ENCODE measurements at regions not wholly inside any gene's neighbourhood (a gene's known extent, or its start where the extent isn't known, plus 50 kb on each side); places are given as distances from the start of the nearest gene placed in this dataset.

- no peak for DNase-seq
Measured at GRCh38 chr20:61045091-61045490, 207.0 kb upstream of the CDH4 start.

DNA sequence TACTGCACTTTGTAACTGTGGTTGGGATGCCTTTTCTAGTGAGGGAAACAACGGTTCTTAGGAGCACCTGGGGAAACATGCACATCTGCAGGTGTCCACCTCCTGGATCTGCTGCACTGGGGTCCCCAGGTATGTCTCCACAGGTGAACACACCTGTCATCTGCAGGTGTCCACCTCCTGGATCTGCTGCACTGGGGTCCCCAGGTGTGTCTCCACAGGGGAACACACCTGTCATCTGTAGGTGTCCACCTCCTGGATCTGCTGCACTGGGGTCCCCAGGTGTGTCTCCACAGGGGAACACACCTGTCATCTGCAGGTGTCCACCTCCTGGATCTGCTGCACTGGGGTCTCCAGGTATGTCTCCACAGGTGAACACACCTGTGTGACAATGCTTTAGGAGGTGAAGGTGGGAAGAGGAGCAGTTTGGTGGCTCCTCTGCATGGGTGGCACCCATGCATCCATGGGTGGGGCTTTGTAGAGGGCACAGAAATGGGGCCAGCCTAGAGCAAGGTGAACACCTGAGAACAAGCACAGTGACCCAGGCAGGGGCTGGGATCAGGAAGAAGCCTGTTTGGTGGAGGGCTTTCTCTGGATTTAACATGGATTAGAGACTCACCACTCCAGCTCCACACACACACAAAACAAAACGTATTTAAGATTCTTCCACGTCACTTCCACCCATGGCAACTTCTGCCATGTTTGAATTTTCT is 206.0 kb upstream of the CDH4 start:
- DNase-seq = no peak

- no peak for DNase-seq
Measured at GRCh38 chr20:61046721-61047351, 205.2 kb upstream of the CDH4 start.

DNA sequence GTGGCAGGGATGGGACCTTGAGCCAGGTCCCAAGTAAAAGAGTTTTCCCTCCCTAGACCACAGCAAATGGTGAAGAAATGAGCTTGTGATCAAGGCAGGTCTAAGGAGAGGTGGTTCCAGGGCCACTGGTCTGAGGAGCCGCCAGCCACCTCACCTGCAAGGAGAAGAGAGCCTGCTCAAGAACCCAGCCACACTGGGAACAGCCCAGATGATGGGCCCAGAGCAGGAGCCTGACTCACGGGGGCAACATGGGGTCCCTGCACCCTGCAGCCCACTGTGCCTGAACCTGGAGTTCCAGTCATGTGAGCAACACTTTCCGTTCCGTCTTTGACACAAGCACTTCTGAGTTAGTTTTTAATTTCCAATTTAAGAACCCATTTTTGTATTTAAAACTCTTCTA is 204.5 kb upstream of the CDH4 start:
- DNase-seq = no peak

DNA sequence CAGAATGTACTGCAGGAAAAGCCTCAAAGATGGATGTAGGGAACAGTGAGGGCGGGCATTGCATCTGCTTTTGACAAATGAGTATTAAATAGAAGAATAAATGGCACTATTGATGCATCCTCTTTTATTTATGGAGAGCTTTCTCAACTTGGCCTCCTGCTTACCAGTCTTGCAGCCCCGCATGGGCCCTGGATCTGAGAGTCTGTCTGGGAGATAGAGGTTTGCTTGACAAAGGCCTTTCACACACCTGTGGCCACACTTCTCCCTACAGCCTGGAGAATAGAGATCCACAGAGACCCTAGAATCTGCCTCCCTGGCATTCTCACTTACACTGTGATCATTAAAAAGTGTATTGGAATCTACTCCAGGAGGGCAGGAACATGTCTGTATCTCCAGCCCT is 203.8 kb upstream of the CDH4 start:
- no peak for DNase-seq

DNA sequence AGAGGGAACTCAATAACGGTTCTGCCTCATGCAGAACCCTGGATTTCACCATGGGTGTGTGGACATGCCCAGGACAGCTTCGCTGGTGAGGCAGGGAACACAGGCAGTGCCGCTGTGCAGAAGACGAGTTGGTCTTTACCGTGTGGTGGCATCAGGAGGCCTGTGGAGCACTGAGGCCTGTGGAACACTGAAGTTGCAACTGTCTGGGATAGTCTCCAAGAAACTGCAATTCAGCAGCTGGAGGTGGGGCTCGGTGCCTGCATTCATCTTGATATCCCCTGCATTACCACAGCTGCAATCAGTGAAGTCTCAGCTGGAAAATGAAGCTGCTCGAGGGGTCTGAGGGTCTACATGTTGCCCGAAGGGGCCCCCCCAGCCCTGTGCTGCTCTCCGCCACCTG is 202.4 kb upstream of the CDH4 start:
- no peak for DNase-seq

GRCh38 chr20:61050336-61050890 is 201.6 kb upstream of the CDH4 start:
- DNase-seq = no peak

GRCh38 chr20:61052195-61052750 is 199.8 kb upstream of the CDH4 start:
- DNase-seq = no peak

- no peak for DNase-seq
Measured at GRCh38 chr20:61052776-61053442, 199.2 kb upstream of the CDH4 start.

DNA sequence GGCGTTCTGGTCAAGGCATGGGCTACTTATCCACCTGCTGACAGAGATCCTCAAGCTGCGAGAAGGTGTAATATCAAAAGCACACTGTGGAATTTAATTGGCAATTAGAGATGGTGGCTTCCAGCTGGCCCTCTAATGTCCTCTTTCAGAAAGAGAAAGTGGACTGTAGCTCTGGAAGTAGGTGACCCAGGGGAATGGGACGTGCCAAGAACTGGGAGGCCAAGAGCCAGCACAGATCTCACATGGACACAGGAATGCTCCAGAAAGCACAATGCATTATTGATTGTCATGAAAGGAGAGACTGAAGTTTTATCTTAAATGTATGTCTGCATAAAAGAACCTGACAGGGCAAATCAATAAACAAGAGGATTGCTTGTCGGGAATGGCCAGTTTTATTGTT is 198.6 kb upstream of the CDH4 start:
- DNase-seq = no peak

DNA sequence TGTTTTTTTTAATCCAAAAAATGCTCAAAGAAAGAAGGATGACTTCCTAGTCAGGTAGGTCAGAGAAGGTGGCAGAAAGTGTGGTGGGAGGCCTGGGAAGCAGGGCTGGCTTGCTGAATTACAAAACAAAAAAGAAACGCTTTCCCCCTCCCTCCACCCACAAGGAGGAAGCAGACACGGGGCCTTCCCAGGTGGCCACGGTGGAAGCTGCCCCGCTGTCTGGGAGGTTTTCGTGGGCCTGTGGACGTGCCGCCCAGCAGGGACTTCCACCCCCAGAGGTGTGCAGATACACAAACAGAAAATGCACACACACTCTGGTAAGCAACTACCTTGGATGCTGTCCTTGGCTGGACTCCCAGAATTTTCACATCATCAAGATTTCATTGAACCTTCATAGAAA is 198.2 kb upstream of the CDH4 start:
- DNase-seq = no peak

GRCh38 chr20:61054411-61054810 is 197.7 kb upstream of the CDH4 start:
- no peak for DNase-seq

GRCh38 chr20:61055180-61056010 is 196.7 kb upstream of the CDH4 start:
- DNase-seq = no peak

GRCh38 chr20:61056116-61056515 is 195.9 kb upstream of the CDH4 start:
- no peak for DNase-seq

DNA sequence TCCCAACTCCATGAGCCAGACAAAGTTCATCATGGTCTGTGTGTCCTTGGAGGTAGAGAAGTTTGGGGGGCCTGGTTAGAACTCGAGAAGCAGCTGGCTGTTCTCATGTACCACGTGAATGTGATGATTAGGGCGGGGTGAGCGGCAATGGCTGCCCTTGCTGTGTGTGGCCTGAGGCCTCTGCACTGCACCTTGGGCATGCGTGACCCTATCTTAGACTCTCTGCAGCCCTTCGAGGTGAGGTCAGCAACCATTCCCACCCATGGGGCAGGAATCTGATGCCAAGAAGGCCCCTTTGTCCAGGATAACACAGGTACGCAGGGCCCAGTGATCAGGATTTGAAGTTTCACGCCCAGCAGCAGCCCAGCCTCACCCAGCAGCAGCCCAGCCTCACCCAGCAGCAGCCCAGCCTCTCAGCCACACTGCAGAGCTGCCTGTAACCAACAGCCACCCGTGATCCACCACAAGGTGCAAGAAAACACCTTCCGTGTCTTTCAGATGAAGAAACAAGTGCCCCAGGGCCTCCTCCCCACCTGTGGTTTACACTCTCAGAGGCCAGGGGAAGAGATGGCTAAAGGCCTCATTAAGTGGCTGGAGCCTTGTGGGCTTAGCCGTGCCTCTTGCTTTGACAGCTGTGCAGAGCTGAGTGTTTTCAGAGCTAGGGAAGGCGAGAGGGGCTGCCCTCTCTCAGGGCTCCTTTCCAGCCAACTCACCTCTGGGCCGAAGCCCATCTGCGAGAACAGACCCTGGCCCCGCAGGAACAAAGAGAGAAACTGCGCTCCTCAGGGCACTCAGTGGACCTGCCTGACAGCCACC is 195.2 kb upstream of the CDH4 start:
- DNase-seq = no peak

DNA sequence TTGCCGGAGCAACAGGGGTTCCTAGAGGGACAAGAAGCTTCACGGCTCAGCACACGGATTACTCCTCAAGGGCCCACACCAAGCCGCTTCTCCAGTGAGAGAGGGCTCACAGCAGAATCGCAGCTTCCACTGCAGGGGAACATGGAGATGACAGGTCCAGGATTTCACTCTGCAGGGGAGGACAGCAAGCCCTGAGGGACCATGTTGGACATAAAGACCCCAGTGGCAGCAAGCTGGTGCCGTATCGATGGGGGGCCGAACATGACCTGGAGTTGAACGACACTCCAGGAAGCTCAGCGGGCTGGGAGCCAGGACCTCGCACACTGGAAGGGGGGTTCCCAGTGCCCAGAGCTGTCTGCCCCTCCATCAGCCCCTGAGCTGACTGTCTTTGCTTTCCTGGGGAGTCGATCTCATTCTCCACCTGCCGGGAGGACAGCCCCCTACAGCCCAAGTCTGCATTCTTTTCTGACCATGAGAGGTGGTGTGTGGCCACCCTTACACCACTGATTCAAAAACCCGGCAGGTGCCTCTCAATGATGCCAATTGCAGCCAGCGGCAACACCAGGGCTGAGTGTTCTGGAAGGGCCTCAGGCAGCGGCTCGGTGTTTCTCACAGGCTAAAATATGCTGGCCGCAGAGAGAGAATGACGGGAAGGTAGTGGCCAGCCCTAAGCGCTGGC is 194.5 kb upstream of the CDH4 start:
- DNase-seq = no peak

DNA sequence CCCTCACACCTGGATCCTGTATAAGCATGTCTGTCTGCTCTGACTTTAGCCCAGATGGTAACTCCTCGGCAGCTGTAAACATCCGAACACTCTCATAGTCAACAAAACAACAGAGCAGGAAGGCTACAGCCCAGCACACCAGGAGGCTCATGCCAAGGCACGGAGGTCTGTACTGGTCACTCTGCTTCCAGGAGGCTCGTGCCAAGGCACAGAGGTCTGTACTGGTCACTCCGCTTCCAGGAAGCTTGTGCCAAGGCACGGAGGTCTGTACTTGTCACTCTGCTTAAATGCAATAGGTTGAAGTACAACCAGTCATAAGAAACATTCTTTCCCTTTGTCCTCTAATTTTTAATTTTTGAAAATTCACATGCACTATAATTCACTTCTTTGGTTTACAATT is 190.1 kb upstream of the CDH4 start:
- no peak for DNase-seq

GRCh38 chr20:61065853-61066252 is 186.2 kb upstream of the CDH4 start:
- DNase-seq = no peak

DNA sequence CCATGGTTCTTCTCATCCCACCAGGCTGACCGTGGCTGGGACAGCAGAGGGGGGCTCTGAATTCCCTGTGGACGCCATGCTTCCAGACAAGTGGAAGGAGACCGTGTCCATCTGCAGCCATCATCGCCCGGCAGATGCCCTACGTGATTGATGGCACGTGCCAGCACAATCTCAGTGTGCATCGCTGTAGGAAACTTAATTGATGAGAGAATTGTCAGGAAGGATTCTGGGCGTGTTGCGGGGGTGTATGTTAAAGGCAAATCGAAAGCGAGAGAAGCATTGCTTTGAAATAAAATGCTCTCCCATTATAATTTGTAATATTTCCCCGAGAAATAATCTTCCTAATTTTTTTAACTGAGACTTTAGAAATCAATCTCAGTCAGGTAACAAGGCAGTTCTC is 185.5 kb upstream of the CDH4 start:
- no peak for DNase-seq

DNA sequence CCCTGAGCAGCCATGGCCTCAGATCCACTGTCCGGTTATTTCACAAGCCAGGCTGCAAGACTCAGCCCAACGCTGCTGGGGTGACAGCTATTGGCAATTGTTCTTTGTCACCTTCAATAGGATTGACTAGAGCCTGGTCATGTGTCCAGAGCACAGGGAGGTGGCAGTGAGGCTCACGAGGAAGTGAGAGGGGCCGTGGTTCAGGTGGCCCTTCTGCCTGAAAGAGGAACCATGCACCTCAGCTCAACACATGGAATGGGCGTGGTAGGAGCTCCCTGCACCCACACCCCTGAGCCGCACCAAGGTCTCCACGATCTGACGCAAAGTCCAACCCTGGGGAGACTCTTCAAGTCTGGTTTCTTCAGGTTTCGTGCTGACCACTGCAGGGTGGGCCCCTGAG is 184.8 kb upstream of the CDH4 start:
- no peak for DNase-seq

DNA sequence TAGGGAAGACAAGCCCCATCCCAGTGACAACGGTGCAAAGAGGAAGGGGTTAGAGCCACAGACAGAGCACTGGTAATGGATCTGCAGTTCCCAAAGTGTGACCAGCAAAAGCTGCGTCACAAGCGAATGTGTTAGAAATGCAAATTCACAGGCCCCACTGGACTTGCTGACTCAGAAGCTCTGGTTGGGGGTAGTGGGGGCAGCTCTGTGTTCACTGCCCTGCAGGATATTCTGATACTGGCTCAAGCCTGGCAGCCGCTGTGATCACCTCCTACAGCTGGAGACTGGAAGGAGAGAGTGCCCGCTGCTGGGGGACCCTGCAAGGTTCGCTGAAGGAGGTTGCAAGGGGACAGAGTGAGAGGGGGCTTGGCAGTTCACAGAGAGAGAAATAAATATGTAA is 179.7 kb upstream of the CDH4 start:
- no peak for DNase-seq
